UCSD-AML1 (cell line): ENCODE measurements at regions not wholly inside any gene's neighbourhood (a gene's known extent, or its start where the extent isn't known, plus 50 kb on each side); places are given as distances from the start of the nearest gene placed in this dataset.
"Not testable (repeated sequence)": the region's sequence is repeated elsewhere in the genome, so short reads cannot be mapped to it uniquely, and the experiment has no call there.

Experiments used
- DNase-seq: peaks from one replicate; lab custom pipeline; 2025; ENCODE audit not compliant: unreplicated experiment; lab: John Stamatoyannopoulos, UW

- peak; percentile 16 for DNase-seq
These were observed 104.4 kb upstream of the SALL3 start for GRCh38 chr18:78875016-78875777.

GRCh38 chr18:78875778-78876650 is 103.6 kb upstream of the SALL3 start:
- no peak for DNase-seq

GRCh38 chr18:78876868-78877267 is 102.8 kb upstream of the SALL3 start:
- no peak for DNase-seq

GRCh38 chr18:78878335-78878734 is 101.3 kb upstream of the SALL3 start:
- no peak for DNase-seq

GRCh38 chr18:78879072-78879883 is 100.3 kb upstream of the SALL3 start:
- DNase-seq: not testable (repeated sequence)

GRCh38 chr18:78882585-78882984 is 97.0 kb upstream of the SALL3 start:
- no peak for DNase-seq

- no peak for DNase-seq
These were observed 96.1 kb upstream of the SALL3 start for GRCh38 chr18:78883501-78883900.

- DNase-seq: no peak
These were observed 95.1 kb upstream of the SALL3 start for GRCh38 chr18:78884502-78884901.

GRCh38 chr18:78889250-78889649 is 90.4 kb upstream of the SALL3 start:
- DNase-seq: no peak

GRCh38 chr18:78890388-78890787 is 89.2 kb upstream of the SALL3 start:
- DNase-seq: no peak

GRCh38 chr18:78891185-78891762 is 88.3 kb upstream of the SALL3 start:
- DNase-seq: no peak

GRCh38 chr18:78892177-78892576 is 87.4 kb upstream of the SALL3 start:
- no peak for DNase-seq

- no peak for DNase-seq
These were observed 86.9 kb upstream of the SALL3 start for GRCh38 chr18:78892721-78893120.

- DNase-seq: no peak
These were observed 86.2 kb upstream of the SALL3 start for GRCh38 chr18:78893281-78894032.

GRCh38 chr18:78894033-78894305 is 85.6 kb upstream of the SALL3 start:
- no peak for DNase-seq

- DNase-seq: no peak
These were observed 84.2 kb upstream of the SALL3 start for GRCh38 chr18:78895207-78896001.

- no peak for DNase-seq
These were observed 83.3 kb upstream of the SALL3 start for GRCh38 chr18:78896111-78896905.

GRCh38 chr18:78898066-78898465 is 81.6 kb upstream of the SALL3 start:
- DNase-seq: no peak

- no peak for DNase-seq
These were observed 81.0 kb upstream of the SALL3 start for GRCh38 chr18:78898635-78899034.
